GM13977 (cell line): ENCODE measurements at regions not wholly inside any gene's neighbourhood (a gene's known extent, or its start where the extent isn't known, plus 50 kb on each side); places are given as distances from the start of the nearest gene placed in this dataset.

Experiments used
- DNase-seq: peaks from one replicate; pipeline ENCODE4 v3.0.0; 2012; ENCODE audit warnings: low spot score
- in situ Hi-C: fragments of 300-500 bp; cut with MboI; formaldehyde crosslinking; loops from one replicate; pipeline ENCODE4 v1.12.0; 2022; ENCODE audit warnings: low sequenced_read_pairs, low pct_unique_long_range_greater_than_20kb, mixed read lengths, inconsistent platforms; ENCODE audit not compliant: unreplicated experiment
- TF ChIP-seq, protein P1 (sequence below): IDR thresholded peaks from 2 replicates; pipeline ENCODE4 v1.5.1; 2012; ENCODE audit warnings: mild to moderate bottlenecking, control low read depth; ENCODE audit not compliant: insufficient read depth; ENCODE audit errors: extremely low read depth, missing control alignments

DNA sequence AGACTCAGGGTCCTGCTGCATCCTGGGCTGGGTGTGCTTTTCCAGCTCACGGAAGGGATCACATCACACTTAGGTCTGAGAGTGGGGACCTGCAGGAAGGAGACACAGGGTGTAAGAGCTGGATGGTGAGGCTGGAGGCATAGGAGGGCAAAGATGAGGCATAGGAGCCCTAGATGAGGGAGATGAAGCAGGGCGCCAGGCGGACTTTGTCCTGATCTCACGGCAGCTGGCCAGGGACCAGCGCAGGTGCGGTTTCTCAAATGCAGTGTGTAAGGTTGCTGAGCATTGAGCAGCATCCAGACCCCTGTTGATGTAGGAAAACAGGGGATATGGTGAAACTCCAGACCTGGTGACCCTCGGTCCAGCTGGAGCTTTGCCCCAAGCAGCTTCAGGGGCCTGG is 156.5 kb downstream of the PSAT1 start:
- TF ChIP-seq, protein P1, sequence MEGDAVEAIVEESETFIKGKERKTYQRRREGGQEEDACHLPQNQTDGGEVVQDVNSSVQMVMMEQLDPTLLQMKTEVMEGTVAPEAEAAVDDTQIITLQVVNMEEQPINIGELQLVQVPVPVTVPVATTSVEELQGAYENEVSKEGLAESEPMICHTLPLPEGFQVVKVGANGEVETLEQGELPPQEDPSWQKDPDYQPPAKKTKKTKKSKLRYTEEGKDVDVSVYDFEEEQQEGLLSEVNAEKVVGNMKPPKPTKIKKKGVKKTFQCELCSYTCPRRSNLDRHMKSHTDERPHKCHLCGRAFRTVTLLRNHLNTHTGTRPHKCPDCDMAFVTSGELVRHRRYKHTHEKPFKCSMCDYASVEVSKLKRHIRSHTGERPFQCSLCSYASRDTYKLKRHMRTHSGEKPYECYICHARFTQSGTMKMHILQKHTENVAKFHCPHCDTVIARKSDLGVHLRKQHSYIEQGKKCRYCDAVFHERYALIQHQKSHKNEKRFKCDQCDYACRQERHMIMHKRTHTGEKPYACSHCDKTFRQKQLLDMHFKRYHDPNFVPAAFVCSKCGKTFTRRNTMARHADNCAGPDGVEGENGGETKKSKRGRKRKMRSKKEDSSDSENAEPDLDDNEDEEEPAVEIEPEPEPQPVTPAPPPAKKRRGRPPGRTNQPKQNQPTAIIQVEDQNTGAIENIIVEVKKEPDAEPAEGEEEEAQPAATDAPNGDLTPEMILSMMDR = no peak
- in situ Hi-C loops = no loop called here
- DNase-seq = no peak

DNA sequence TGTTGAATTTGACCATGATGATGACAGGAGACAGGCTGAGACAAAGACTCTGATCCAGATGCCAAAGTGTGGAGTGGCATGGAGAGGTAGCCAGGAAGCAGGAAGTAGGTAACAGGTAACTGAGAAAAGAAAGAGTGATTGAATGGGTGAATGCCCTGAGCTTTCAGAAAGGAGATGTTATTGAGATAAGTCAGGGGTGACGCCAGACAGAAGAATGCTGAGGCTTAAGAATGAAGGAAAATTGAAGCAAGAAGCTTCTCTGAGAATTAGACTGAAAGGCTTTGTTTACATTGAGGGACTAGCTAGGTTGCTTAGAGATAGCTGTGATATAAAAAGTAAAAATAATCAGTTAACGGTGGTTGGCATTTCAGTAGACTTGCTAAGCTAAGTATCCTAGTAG is 165.7 kb downstream of the PSAT1 start:
- TF ChIP-seq, protein P1 = no peak
- in situ Hi-C loops = no loop called here

DNA sequence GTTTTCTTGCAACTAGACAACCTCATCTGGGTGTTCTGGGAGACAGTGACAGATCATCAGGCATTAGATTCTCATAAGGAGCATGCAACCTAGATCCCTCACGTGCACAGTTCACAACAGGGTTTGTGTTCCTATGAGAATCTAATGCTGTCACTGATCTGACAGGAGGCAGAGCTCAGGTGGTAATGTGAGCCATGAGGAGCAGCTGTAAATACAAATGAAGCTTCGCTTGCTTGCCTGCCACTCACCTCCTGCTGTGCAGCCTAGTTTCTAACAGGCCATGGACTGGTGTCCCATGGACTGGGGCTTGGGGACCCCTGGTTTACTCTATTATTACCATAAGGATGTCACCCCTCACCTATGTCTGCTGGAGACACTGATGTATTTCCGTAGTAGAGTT is 166.8 kb downstream of the PSAT1 start:
- TF ChIP-seq, protein P1 = no peak
- in situ Hi-C loops = no loop called here
- DNase-seq = no peak

More for the DNA sequence above, 165.7 kb downstream of the PSAT1 start:
- no peak for DNase-seq

DNA sequence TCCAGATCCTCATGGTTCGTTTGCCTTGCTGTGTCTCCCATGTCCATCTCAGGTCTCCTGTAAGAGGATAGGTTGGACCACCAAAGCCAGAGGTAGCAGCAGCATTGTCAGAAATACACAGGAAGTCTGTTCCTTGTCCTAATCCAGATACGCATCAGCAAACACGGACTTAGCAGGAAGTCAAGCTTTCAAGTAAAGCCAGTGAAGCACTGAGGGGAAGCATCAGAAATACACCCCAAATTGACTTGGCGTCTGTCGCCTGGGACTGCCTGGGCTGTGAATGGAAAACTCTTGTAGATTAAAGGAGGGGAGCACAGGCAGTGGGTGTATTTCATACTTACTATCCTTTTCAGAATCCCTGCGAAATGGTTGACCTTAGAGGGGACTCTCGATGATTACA is 171.3 kb downstream of the PSAT1 start:
- DNase-seq = no peak
- TF ChIP-seq, protein P1 = no peak
- in situ Hi-C loops = no loop called here

DNA sequence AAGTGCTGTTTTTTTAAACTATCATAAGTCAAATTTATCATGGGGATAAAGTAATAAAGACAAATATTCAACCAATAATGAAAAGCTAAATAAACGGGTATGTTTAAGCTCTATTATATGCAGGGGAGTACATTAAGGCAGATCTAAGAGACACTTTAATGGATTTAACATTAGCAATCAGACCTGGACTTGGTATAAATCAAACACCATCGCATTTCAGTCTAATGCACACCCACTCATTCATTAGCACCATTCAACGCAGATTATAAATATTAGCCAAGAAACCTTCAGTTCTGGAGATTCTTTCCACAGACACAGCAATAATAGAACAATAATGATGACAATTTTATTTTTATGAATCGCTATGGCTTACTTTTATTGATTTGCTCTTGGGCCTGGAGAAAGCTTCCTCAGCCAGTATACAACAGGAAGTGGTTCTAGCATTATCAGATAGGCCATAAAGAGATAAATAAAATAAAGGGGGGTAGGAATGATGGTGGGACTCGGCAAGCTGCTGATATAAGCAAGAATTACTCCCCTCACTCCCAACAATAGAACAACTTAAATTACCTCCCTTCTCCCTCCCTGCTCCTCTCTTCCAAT is 172.2 kb downstream of the PSAT1 start:
- in situ Hi-C loops = no loop called here
- DNase-seq = no peak
- TF ChIP-seq, protein P1 = no peak

DNA sequence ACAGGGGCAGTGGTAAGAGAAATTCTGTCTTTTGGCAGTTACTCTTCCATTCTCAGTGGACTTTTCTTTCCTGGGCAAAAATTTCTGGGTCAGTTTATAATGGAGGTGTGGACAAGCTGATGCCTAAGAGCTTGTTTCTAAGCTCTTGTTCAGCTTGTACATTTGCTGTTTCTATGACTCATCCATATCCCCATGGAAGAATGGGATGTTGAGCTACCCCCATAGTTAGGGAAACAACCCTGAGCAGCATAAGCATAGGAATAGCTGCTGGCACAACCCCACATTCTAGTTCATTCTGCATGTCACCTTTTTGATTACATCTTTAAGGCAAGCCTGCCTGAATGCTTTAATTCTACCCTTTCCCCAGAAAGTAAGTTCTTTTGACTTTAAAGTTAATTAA is 173.3 kb downstream of the PSAT1 start:
- in situ Hi-C loops = no loop called here
- DNase-seq = no peak
- TF ChIP-seq, protein P1 = no peak
